OCI-LY1 (cell line): ENCODE measurements at regions not wholly inside any gene's neighbourhood (a gene's known extent, or its start where the extent isn't known, plus 50 kb on each side); places are given as distances from the start of the nearest gene placed in this dataset.

Experiments
- H2AFZ ChIP-seq: fragments of 200-600 bp; sonication (generic), shearing (Covaris generic); 2 replicates; pipeline ENCODE4 v1.6.0; 2014; ENCODE audit warnings: antibody characterized with exemption, mild to moderate bottlenecking, low read length
- H3F3A ChIP-seq: fragments of 200-600 bp; sonication (generic), shearing (Covaris generic); 2 replicates; pipeline ENCODE4 v1.6.0; 2014; ENCODE audit warnings: mild to moderate bottlenecking, antibody characterized with exemption, low read length, moderate library complexity; ENCODE audit not compliant: insufficient read depth
- H3K27ac ChIP-seq: fragments of 200-600 bp; sonication (generic); 2 replicates; pipeline ENCODE4 v1.5.1; 2014; ENCODE audit warnings: low read length, mixed run types, mild to moderate bottlenecking, low read depth; ENCODE audit not compliant: poor library complexity, severe bottlenecking
- H3K27me3 ChIP-seq: fragments of 200-600 bp; sonication (generic); 2 replicates; pipeline ENCODE4 v1.6.0; 2014; ENCODE audit warnings: antibody characterized with exemption, mild to moderate bottlenecking, low read length, moderate library complexity; ENCODE audit not compliant: insufficient read depth
- H3K36me3 ChIP-seq: fragments of 200-600 bp; sonication (generic); 2 replicates; pipeline ENCODE4 v1.6.1; 2014; ENCODE audit warnings: mild to moderate bottlenecking, antibody characterized with exemption, low read length, moderate library complexity, mixed read lengths; ENCODE audit not compliant: insufficient read depth
- H3K4me1 ChIP-seq: fragments of 200-600 bp; sonication (generic); 2 replicates; pipeline ENCODE4 v1.5.1; 2014; ENCODE audit warnings: mild to moderate bottlenecking, low read length, moderate library complexity; ENCODE audit not compliant: insufficient read depth, severe bottlenecking
- H3K4me2 ChIP-seq: fragments of 200-600 bp; sonication (generic), shearing (Covaris generic); 2 replicates; pipeline ENCODE4 v1.6.1; 2014; ENCODE audit warnings: low read length
- H3K4me3 ChIP-seq: fragments of 200-600 bp; sonication (generic); 2 replicates; pipeline ENCODE4 v1.5.1; 2014; ENCODE audit warnings: low read length, low read depth, mild to moderate bottlenecking, mixed read lengths; ENCODE audit not compliant: poor library complexity, severe bottlenecking
- H3K79me2 ChIP-seq: fragments of 200-600 bp; shearing (Covaris generic); 2 replicates; pipeline ENCODE4 v1.6.1; 2016; ENCODE audit warnings: mixed run types, low read length, mixed read lengths; ENCODE audit not compliant: insufficient read depth
- H3K9ac ChIP-seq: fragments of 200-600 bp; sonication (generic), shearing (Covaris generic); 2 replicates; pipeline ENCODE4 v1.6.1; 2014; ENCODE audit warnings: mild to moderate bottlenecking, low read length, mixed read lengths
- H3K9me2 ChIP-seq: fragments of 200-600 bp; sonication (generic), shearing (Covaris generic); 2 replicates; pipeline ENCODE4 v1.6.1; 2014; ENCODE audit warnings: low read depth, mild to moderate bottlenecking, low read length, mixed read lengths
- H3K9me3 ChIP-seq: fragments of 200-600 bp; shearing (Covaris generic); 2 replicates; pipeline ENCODE4 v1.6.1; 2014; ENCODE audit warnings: low read length, mixed read lengths
- H4K20me1 ChIP-seq: fragments of 200-600 bp; sonication (generic), shearing (Covaris generic); 2 replicates; pipeline ENCODE4 v1.6.0; 2016; ENCODE audit warnings: mild to moderate bottlenecking, low read length; ENCODE audit not compliant: insufficient read depth
- CTCF ChIP-seq: fragments of 200-600 bp; sonication (generic), shearing (Covaris generic); IDR thresholded peaks from 2 replicates; pipeline ENCODE4 v1.5.1; 2017; ENCODE audit warnings: mild to moderate bottlenecking, antibody characterized with exemption, low read length, moderate library complexity, mixed read lengths
- EZH2 ChIP-seq: fragments of 200-600 bp; sonication (generic), shearing (Covaris generic); IDR thresholded peaks from 2 replicates; pipeline ENCODE4 v1.8.0; 2017; ENCODE audit warnings: borderline replicate concordance, mixed run types, mild to moderate bottlenecking, antibody characterized with exemption, low read length, moderate library complexity, mixed read lengths

GRCh38 chr10:3010816-3011460 lies 56.4 kb upstream of the PFKP start:
- Histone ChIP-seq H3K36me3 (no peaks in the 10 kb centered on the region), H3K4me2 (no peak overlapping the region), H3K79me2 (no peaks in the 10 kb centered on the region), H2AFZ (no peak overlapping the region), H3K9me3 (no peaks in the 10 kb centered on the region), H3F3A (no peaks in the 10 kb centered on the region), H3K4me3 (no peak overlapping the region), H3K9me2 (no peaks in the 10 kb centered on the region), H3K9ac (no peak overlapping the region), H4K20me1 (no peaks in the 10 kb centered on the region), H3K27me3 (peaks cover 4% of the 10 kb centered on the region), H3K27ac (no peak overlapping the region), H3K4me1 (no peaks in the 10 kb centered on the region)
- TF ChIP-seq EZH2 (no peak), CTCF (no peak)

- Histone ChIP-seq H3K9me3 (no peaks in the 10 kb centered on the region), H3F3A (no peaks in the 10 kb centered on the region), H3K36me3 (no peaks in the 10 kb centered on the region), H3K27me3 (peaks cover 4% of the 10 kb centered on the region), H3K4me3 (no peak overlapping the region), H4K20me1 (no peaks in the 10 kb centered on the region), H3K9me2 (no peaks in the 10 kb centered on the region), H3K4me2 (no peak overlapping the region), H3K27ac (no peak overlapping the region), H3K4me1 (no peaks in the 10 kb centered on the region), H3K79me2 (no peaks in the 10 kb centered on the region), H3K9ac (no peak overlapping the region), H2AFZ (no peak overlapping the region)
- TF ChIP-seq EZH2, result no peak
- TF ChIP-seq CTCF, result no peak
Measured at GRCh38 chr10:3010334-3010733, 57.0 kb upstream of the PFKP start.

GRCh38 chr10:3009341-3009740 lies 58.0 kb upstream of the PFKP start:
- Histone ChIP-seq H3K9ac (no peak overlapping the region), H3K79me2 (no peaks in the 10 kb centered on the region), H3K36me3 (no peaks in the 10 kb centered on the region), H2AFZ (no peak overlapping the region), H3K27ac (no peak overlapping the region), H3F3A (no peaks in the 10 kb centered on the region), H3K4me2 (no peak overlapping the region), H4K20me1 (no peaks in the 10 kb centered on the region), H3K4me1 (no peaks in the 10 kb centered on the region), H3K9me2 (no peaks in the 10 kb centered on the region), H3K4me3 (no peak overlapping the region), H3K9me3 (no peaks in the 10 kb centered on the region), H3K27me3 (peaks cover 4% of the 10 kb centered on the region)
- TF ChIP-seq CTCF, result no peak
- TF ChIP-seq EZH2, result no peak
